IPS-18a (cell line): ENCODE measurements at regions not wholly inside any gene's neighbourhood (a gene's known extent, or its start where the extent isn't known, plus 50 kb on each side); places are given as distances from the start of the nearest gene placed in this dataset.
A peak's percentile ranks its signal among the peaks of the same experiment; 100 is the strongest.

ENCODE experiments used
- H3K27ac ChIP-seq: one replicate; pipeline ENCODE4 v1.5.1; 2013; ENCODE audit warnings: low read length
- H3K27me3 ChIP-seq: one replicate; pipeline ENCODE4 v1.6.1; 2013; ENCODE audit warnings: mild to moderate bottlenecking, low read length; ENCODE audit not compliant: control insufficient read depth, insufficient read depth
- H3K36me3 ChIP-seq: one replicate; pipeline ENCODE4 v1.6.1; 2013; ENCODE audit warnings: low read depth, low read length; ENCODE audit not compliant: control insufficient read depth
- H3K4me1 ChIP-seq: one replicate; pipeline ENCODE4 v1.6.1; 2013; ENCODE audit warnings: low read depth, low read length; ENCODE audit not compliant: control insufficient read depth
- H3K4me3 ChIP-seq: one replicate; pipeline ENCODE4 v1.5.1; 2013; ENCODE audit warnings: low read length
- H3K9ac ChIP-seq: one replicate; pipeline ENCODE4 v1.6.1; 2013; ENCODE audit warnings: mild to moderate bottlenecking, low read length, moderate library complexity
- H3K9me3 ChIP-seq: one replicate; pipeline ENCODE4 v1.6.1; 2013; ENCODE audit warnings: low read depth, low read length; ENCODE audit not compliant: control insufficient read depth

- no peaks in the 10 kb centered on the region for H3K36me3 ChIP-seq
- H3K4me1 ChIP-seq = no peaks in the 10 kb centered on the region
- H3K4me3 ChIP-seq = no peak overlapping the region
Measured at GRCh38 chr5:93313672-93314071, 267.3 kb downstream of the NR2F1-AS1 start.

GRCh38 chr5:93311881-93312280 is 269.1 kb downstream of the NR2F1-AS1 start:
- Histone ChIP-seq H3K9ac (no peak overlapping the region), H3K36me3 (no peaks in the 10 kb centered on the region), H3K4me3 (no peak overlapping the region), H3K27ac (no peak overlapping the region), H3K27me3 (no peaks in the 10 kb centered on the region), H3K4me1 (no peaks in the 10 kb centered on the region), H3K9me3 (peaks cover 5% of the 10 kb centered on the region)

More at GRCh38 chr5:93313672-93314071, 267.3 kb downstream of the NR2F1-AS1 start:
- Histone ChIP-seq H3K27me3 (no peaks in the 10 kb centered on the region), H3K9ac (no peak overlapping the region), H3K9me3 (peaks cover 5% of the 10 kb centered on the region), H3K27ac (no peak overlapping the region)

GRCh38 chr5:93307557-93307956 is 273.5 kb downstream of the NR2F1-AS1 start:
- no peaks in the 10 kb centered on the region for H3K27me3 ChIP-seq
- no peak overlapping the region for H3K9ac ChIP-seq
- H3K36me3 ChIP-seq = no peaks in the 10 kb centered on the region
- no peak overlapping the region for H3K27ac ChIP-seq
- no peaks in the 10 kb centered on the region for H3K4me1 ChIP-seq
- no peaks in the 10 kb centered on the region for H3K9me3 ChIP-seq
- H3K4me3 ChIP-seq = no peak overlapping the region

- no peak overlapping the region for H3K9ac ChIP-seq
- H3K27ac ChIP-seq = no peak overlapping the region
- no peaks in the 10 kb centered on the region for H3K27me3 ChIP-seq
- no peaks in the 10 kb centered on the region for H3K36me3 ChIP-seq
- no peaks in the 10 kb centered on the region for H3K9me3 ChIP-seq
- H3K4me3 ChIP-seq = peak overlapping the region; percentile 39
- peaks cover 2% of the 10 kb centered on the region for H3K4me1 ChIP-seq
Measured at GRCh38 chr5:93305984-93306383, 275.0 kb downstream of the NR2F1-AS1 start.

- H3K27ac ChIP-seq = no peak overlapping the region
- H3K27me3 ChIP-seq = no peaks in the 10 kb centered on the region
- no peaks in the 10 kb centered on the region for H3K36me3 ChIP-seq
- H3K9me3 ChIP-seq = no peaks in the 10 kb centered on the region
- H3K4me3 ChIP-seq = no peak overlapping the region
- H3K4me1 ChIP-seq = peaks cover 16% of the 10 kb centered on the region
- no peak overlapping the region for H3K9ac ChIP-seq
Measured at GRCh38 chr5:93304456-93305250, 276.4 kb downstream of the NR2F1-AS1 start.

- no peaks in the 10 kb centered on the region for H3K9me3 ChIP-seq
- no peak overlapping the region for H3K9ac ChIP-seq
- H3K4me1 ChIP-seq = peaks cover 24% of the 10 kb centered on the region
- no peaks in the 10 kb centered on the region for H3K27me3 ChIP-seq
- no peak overlapping the region for H3K4me3 ChIP-seq
- no peak overlapping the region for H3K27ac ChIP-seq
- H3K36me3 ChIP-seq = no peaks in the 10 kb centered on the region
Measured at GRCh38 chr5:93303291-93303691, 277.7 kb downstream of the NR2F1-AS1 start.

- H3K4me1 ChIP-seq = peaks cover 24% of the 10 kb centered on the region
- H3K4me3 ChIP-seq = no peak overlapping the region
- H3K36me3 ChIP-seq = no peaks in the 10 kb centered on the region
- H3K9ac ChIP-seq = no peak overlapping the region
- H3K9me3 ChIP-seq = no peaks in the 10 kb centered on the region
- no peak overlapping the region for H3K27ac ChIP-seq
- no peaks in the 10 kb centered on the region for H3K27me3 ChIP-seq
Measured at GRCh38 chr5:93302711-93303110, 278.3 kb downstream of the NR2F1-AS1 start.

- Histone ChIP-seq H3K27me3 (no peaks in the 10 kb centered on the region), H3K4me3 (no peak overlapping the region), H3K9ac (no peak overlapping the region), H3K36me3 (no peaks in the 10 kb centered on the region), H3K4me1 (peaks cover 24% of the 10 kb centered on the region), H3K9me3 (no peaks in the 10 kb centered on the region), H3K27ac (no peak overlapping the region)
Measured at GRCh38 chr5:93300945-93301344, 280.1 kb downstream of the NR2F1-AS1 start.

GRCh38 chr5:93300309-93300923 is 280.6 kb downstream of the NR2F1-AS1 start:
- H3K4me1 ChIP-seq = peaks cover 24% of the 10 kb centered on the region

GRCh38 chr5:93299681-93300308 is 281.2 kb downstream of the NR2F1-AS1 start:
- H3K36me3 ChIP-seq = no peaks in the 10 kb centered on the region
- no peaks in the 10 kb centered on the region for H3K27me3 ChIP-seq
- H3K4me1 ChIP-seq = peaks cover 24% of the 10 kb centered on the region
- H3K4me3 ChIP-seq = peak overlapping the region; percentile 26
- H3K27ac ChIP-seq = no peak overlapping the region
- no peaks in the 10 kb centered on the region for H3K9me3 ChIP-seq
- H3K9ac ChIP-seq = no peak overlapping the region

More at GRCh38 chr5:93300309-93300923, 280.6 kb downstream of the NR2F1-AS1 start:
- H3K4me3 ChIP-seq = no peak overlapping the region
- H3K9me3 ChIP-seq = no peaks in the 10 kb centered on the region
- H3K27ac ChIP-seq = no peak overlapping the region
- H3K27me3 ChIP-seq = no peaks in the 10 kb centered on the region
- no peak overlapping the region for H3K9ac ChIP-seq
- no peaks in the 10 kb centered on the region for H3K36me3 ChIP-seq

GRCh38 chr5:93297116-93297515 is 283.9 kb downstream of the NR2F1-AS1 start:
- H3K9me3 ChIP-seq = no peaks in the 10 kb centered on the region
- H3K9ac ChIP-seq = no peak overlapping the region
- H3K4me3 ChIP-seq = no peak overlapping the region
- peaks cover 24% of the 10 kb centered on the region for H3K4me1 ChIP-seq
- H3K36me3 ChIP-seq = no peaks in the 10 kb centered on the region
- H3K27ac ChIP-seq = no peak overlapping the region
- no peaks in the 10 kb centered on the region for H3K27me3 ChIP-seq
